ENCODE measurements at regions not wholly inside any gene's neighbourhood (a gene's known extent, or its start where the extent isn't known, plus 50 kb on each side); places are given as distances from the start of the nearest gene placed in this dataset.

DNA sequence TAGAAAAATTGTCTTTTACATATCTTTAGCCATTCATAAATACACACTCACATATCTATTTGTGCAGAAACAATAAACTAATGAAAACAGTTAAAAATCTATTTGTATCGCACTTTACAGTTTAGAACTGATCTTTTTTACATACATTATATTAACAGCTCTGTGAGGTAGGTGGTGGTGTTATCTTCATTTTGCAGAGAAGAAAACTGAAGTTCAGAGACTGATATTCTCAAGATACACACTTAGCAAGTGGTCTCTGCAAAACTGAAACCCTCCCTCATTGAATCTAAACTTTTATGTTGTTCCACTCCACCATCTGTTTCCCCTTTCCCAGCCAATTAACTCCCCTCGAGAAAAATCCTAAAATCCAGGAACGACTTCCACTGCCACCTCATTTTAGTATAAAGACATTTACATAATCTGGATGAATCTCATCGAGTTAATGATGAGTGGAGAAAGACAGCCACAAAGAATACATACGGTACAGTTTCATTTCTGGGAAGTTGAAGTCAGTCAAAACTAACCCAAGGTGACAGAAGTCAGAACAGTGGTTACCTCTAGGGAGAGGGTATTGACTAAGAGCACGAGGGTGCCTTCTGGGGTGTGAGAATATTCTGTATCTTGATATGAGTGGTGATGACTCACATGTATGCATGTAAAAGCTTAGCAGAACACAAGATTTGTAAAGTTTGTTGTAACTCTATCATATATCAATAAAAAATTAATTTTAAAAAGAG, 524.2 kb upstream of the TCF4 start:
- no peak for DNase-seq (ENCODE audit: low read depth, low spot score)
- Mint-ChIP-seq H3K36me3 (ENCODE audit: low read depth) (no peaks in the 10 kb centered on the region), H3K27ac (ENCODE audit: unreplicated experiment) (no peak overlapping the region), H3K9me3 (no peaks in the 10 kb centered on the region), H3K4me3 (no peak overlapping the region), H3K4me1 (peaks cover 25% of the 10 kb centered on the region), H3K27me3 (ENCODE audit: low read depth) (no peaks in the 10 kb centered on the region)
- no peak for TF ChIP-seq CTCF (conservative IDR thresholded peaks at IDR 0.05)

- DNase-seq (ENCODE audit: low read depth, low spot score) = no peak
- TF ChIP-seq CTCF (conservative IDR thresholded peaks at IDR 0.05) = no peak
- Mint-ChIP-seq H3K4me3 (no peak overlapping the region), H3K36me3 (ENCODE audit: low read depth) (peaks cover 12% of the 10 kb centered on the region), H3K4me1 (peaks cover 31% of the 10 kb centered on the region), H3K9me3 (peaks cover 9% of the 10 kb centered on the region), H3K27me3 (ENCODE audit: low read depth) (no peaks in the 10 kb centered on the region), H3K27ac (ENCODE audit: unreplicated experiment) (no peak overlapping the region)
These were observed 521.8 kb upstream of the TCF4 start for GRCh38 chr18:56109757-56110156.

DNA sequence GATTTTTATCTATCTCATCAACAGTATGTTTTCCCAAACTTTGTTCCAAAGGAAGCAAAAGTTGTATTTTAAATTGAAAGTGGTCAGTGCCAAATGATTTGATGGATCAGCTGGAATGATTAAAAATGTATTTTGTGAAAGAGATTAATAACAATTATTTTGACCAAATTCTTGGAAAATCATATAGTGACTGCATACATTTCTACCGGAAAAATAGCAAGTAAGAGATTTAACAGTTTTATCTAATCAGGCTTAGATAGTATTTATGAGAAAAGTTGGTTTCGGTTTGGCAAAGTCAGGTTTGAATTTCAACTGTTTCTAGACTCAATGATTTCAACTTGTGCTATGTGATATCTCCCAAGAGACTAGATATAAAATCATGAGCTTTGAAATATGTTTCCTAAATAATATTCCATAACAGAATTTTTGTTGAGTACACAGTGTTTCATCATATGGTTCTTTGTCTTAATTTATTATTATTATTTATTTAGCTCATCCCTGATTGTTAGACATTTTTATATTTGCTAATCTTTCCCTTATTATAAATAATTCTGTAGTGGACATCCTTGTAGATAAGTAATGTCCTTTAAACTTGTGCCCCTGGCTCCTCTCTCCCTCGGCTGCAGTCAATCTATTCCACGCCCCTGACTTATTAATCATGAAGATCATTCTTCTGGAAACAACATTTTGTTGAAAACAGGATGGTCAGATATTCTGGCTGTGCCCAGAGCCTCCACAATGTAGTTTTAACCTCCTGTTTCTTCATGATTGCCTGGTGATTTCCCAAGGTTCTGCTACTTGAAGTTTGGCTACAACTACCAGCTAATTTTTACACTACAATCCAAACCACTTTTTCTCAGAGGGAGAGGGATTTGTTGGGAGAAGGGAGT, 520.7 kb upstream of the TCF4 start:
- Mint-ChIP-seq H3K27me3 (ENCODE audit: low read depth) (no peaks in the 10 kb centered on the region), H3K27ac (ENCODE audit: unreplicated experiment) (no peak overlapping the region), H3K36me3 (ENCODE audit: low read depth) (peaks cover 18% of the 10 kb centered on the region), H3K4me1 (peaks cover 31% of the 10 kb centered on the region), H3K4me3 (no peak overlapping the region), H3K9me3 (peaks cover 9% of the 10 kb centered on the region)
- DNase-seq (ENCODE audit: low read depth, low spot score) = no peak
- no peak for TF ChIP-seq CTCF (conservative IDR thresholded peaks at IDR 0.05)

DNA sequence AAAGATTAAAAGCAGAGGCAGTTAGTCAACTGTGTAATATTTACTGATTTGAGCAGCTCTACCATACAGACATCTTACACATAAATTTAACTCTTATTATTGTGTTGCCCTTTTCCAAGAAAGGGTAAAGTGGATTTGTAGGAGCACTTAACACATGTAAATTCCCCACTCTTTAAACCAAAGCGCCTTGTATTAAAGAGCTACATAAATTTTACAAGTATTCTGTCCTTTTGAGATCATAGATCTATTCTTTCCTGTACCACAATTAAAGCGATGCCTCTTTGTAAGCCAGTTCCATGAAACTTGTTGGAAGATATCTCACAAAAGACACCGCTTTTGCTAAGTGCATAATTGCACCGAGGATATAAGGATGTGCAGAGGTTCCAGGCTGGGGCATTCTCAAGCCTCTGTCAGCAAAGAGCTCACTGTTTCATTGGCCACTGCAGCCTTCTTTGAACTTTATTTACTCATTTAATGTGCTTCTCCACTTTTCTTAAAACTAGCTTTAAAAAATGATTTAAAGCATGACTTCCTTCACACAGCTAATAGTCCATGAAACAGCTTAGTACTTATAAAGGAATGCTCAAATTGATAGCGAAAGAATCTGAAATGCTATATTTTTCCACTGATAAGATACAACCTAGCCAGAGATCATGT, 520.0 kb upstream of the TCF4 start:
- no peak for TF ChIP-seq CTCF (conservative IDR thresholded peaks at IDR 0.05)

GRCh38 chr18:56100090-56100722, 512.2 kb upstream of the TCF4 start:
- no peak for TF ChIP-seq CTCF (conservative IDR thresholded peaks at IDR 0.05)
- Mint-ChIP-seq H3K36me3 (ENCODE audit: low read depth) (peaks cover 17% of the 10 kb centered on the region), H3K4me1 (no peaks in the 10 kb centered on the region), H3K9me3 (peaks cover 7% of the 10 kb centered on the region), H3K27me3 (ENCODE audit: low read depth) (no peaks in the 10 kb centered on the region), H3K4me3 (no peak overlapping the region), H3K27ac (ENCODE audit: unreplicated experiment) (no peak overlapping the region)
- no peak for DNase-seq (ENCODE audit: low read depth, low spot score)

More for the DNA sequence above, 520.0 kb upstream of the TCF4 start:
- no peak for DNase-seq (ENCODE audit: low read depth, low spot score)
- Mint-ChIP-seq H3K27ac (ENCODE audit: unreplicated experiment) (no peak overlapping the region), H3K4me3 (no peak overlapping the region), H3K27me3 (ENCODE audit: low read depth) (no peaks in the 10 kb centered on the region), H3K36me3 (ENCODE audit: low read depth) (peaks cover 25% of the 10 kb centered on the region), H3K4me1 (peaks cover 27% of the 10 kb centered on the region), H3K9me3 (peaks cover 14% of the 10 kb centered on the region)
